GM23338 (cell line): ENCODE measurements at regions not wholly inside any gene's neighbourhood (a gene's known extent, or its start where the extent isn't known, plus 50 kb on each side); places are given as distances from the start of the nearest gene placed in this dataset.

ENCODE experiments used
- ATAC-seq: fragments of 200-7000 bp; cut with Tn5 transposase; 3 replicates; pipeline ENCODE4 v1.9.1; 2020
- DNase-seq: peaks from one replicate; pipeline ENCODE4 v3.0.0-alpha.2; 2015; ENCODE audit warnings: low spot score
- H2AFZ ChIP-seq: fragments of 200-600 bp; sonication (generic); 2 replicates; pipeline ENCODE4 v1.8.0; 2016; ENCODE audit warnings: antibody characterized with exemption, mild to moderate bottlenecking, moderate library complexity
- H3F3A ChIP-seq: fragments of 200-600 bp; sonication (generic); replicated peaks from 2 replicates; pipeline ENCODE4 v1.8.0; 2017; ENCODE audit warnings: antibody characterized with exemption, mixed run types, low read depth
- H3K27ac ChIP-seq: fragments of 200-600 bp; sonication (generic); 2 replicates; pipeline ENCODE4 v1.6.1; 2016; ENCODE audit warnings: low read depth
- H3K27me3 ChIP-seq: fragments of 200-600 bp; sonication (generic); 2 replicates; pipeline ENCODE4 v1.8.0; 2016; ENCODE audit warnings: mild to moderate bottlenecking, mixed run types, moderate library complexity; ENCODE audit not compliant: insufficient read depth
- H3K36me3 ChIP-seq: fragments of 200-600 bp; sonication (generic); 2 replicates; pipeline ENCODE4 v1.8.0; 2016; ENCODE audit warnings: mild to moderate bottlenecking; ENCODE audit not compliant: insufficient read depth
- H3K4me1 ChIP-seq: fragments of 200-600 bp; sonication (generic); 2 replicates; pipeline ENCODE4 v1.8.0; 2016; ENCODE audit warnings: mild to moderate bottlenecking, moderate library complexity; ENCODE audit not compliant: insufficient read depth
- H3K4me2 ChIP-seq: fragments of 200-600 bp; sonication (generic); 2 replicates; pipeline ENCODE4 v1.7.1; 2017; ENCODE audit warnings: mixed run types
- H3K4me3 ChIP-seq: fragments of 200-600 bp; sonication (generic); 2 replicates; pipeline ENCODE4 v1.6.1; 2016; ENCODE audit warnings: mixed run types
- H3K79me2 ChIP-seq: fragments of 200-600 bp; sonication (generic); replicated peaks from 2 replicates; pipeline ENCODE4 v1.8.0; 2017; ENCODE audit warnings: mild to moderate bottlenecking; ENCODE audit not compliant: insufficient read depth
- H3K9me2 ChIP-seq: fragments of 200-600 bp; sonication (generic); 2 replicates; pipeline ENCODE4 v1.8.0; 2017; ENCODE audit not compliant: insufficient read depth
- H4K20me1 ChIP-seq: fragments of 200-600 bp; sonication (generic); replicated peaks from 2 replicates; pipeline ENCODE4 v1.8.0; 2017; ENCODE audit warnings: mild to moderate bottlenecking; ENCODE audit not compliant: insufficient read depth
- H3K27ac Mint-ChIP-seq: 2 replicates; pipeline ENCODE4 v1.8.0; 2020; ENCODE audit warnings: inconsistent platforms, mild to moderate bottlenecking, moderate library complexity, mixed read lengths
- H3K27me3 Mint-ChIP-seq: 3 replicates; pipeline ENCODE4 v1.8.0; 2022; ENCODE audit warnings: low read depth, mild to moderate bottlenecking, moderate library complexity, mixed read lengths, inconsistent platforms; ENCODE audit not compliant: insufficient read depth, poor library complexity
- H3K36me3 Mint-ChIP-seq: 3 replicates; pipeline ENCODE4 v1.8.0; 2021; ENCODE audit warnings: low read depth, mild to moderate bottlenecking, inconsistent platforms, moderate library complexity, mixed read lengths
- H3K4me1 Mint-ChIP-seq: 3 replicates; pipeline ENCODE4 v1.8.0; 2020; ENCODE audit warnings: mild to moderate bottlenecking, inconsistent platforms, mixed read lengths
- H3K4me3 Mint-ChIP-seq: 3 replicates; pipeline ENCODE4 v1.8.0; 2021; ENCODE audit warnings: moderate library complexity, mild to moderate bottlenecking, inconsistent platforms, mixed read lengths
- H3K9me3 Mint-ChIP-seq: 3 replicates; pipeline ENCODE4 v1.8.0; 2020; ENCODE audit warnings: moderate library complexity, mild to moderate bottlenecking, inconsistent platforms, mixed read lengths
- CREB1 ChIP-seq: fragments of 250-450 bp; sonication (Bioruptor Pico); IDR thresholded peaks from 2 replicates; pipeline ENCODE4 v1.5.0; 2020; ENCODE audit warnings: low read depth, mild to moderate bottlenecking, moderate library complexity
- EZH2 ChIP-seq: fragments of 200-600 bp; sonication (generic); IDR thresholded peaks from one replicate; pipeline ENCODE4 v1.8.0; 2017; ENCODE audit warnings: antibody characterized with exemption, mild to moderate bottlenecking, low read depth; ENCODE audit not compliant: unreplicated experiment
- NANOG ChIP-seq: IDR thresholded peaks from 2 replicates; pipeline ENCODE4 v1.6.1; 2016; ENCODE audit warnings: antibody characterized with exemption, borderline replicate concordance
- ZNF114 ChIP-seq: fragments of 250-450 bp; sonication (Bioruptor Pico); IDR thresholded peaks from 2 replicates; pipeline ENCODE4 v1.5.0; 2020; ENCODE audit warnings: mild to moderate bottlenecking, moderate library complexity
- ZNF331 ChIP-seq: fragments of 250-450 bp; sonication (Bioruptor Pico); IDR thresholded peaks from 2 replicates; pipeline ENCODE4 v1.5.0; 2020; ENCODE audit warnings: low read depth, mild to moderate bottlenecking, moderate library complexity
- TF ChIP-seq, protein P1 (sequence below): IDR thresholded peaks from 2 replicates; pipeline ENCODE4 v1.6.1; 2016; ENCODE audit warnings: antibody characterized with exemption
- TF ChIP-seq, protein P2 (sequence below): IDR thresholded peaks from one replicate; pipeline ENCODE4 v1.6.1; 2018; ENCODE audit warnings: antibody characterized with exemption; ENCODE audit not compliant: unreplicated experiment
- TF ChIP-seq, protein P3 (sequence below): fragments of 250-450 bp; sonication (Bioruptor Pico); IDR thresholded peaks from 2 replicates; pipeline ENCODE4 v1.5.0; 2020; ENCODE audit warnings: mild to moderate bottlenecking, moderate library complexity
- TF ChIP-seq, protein P4 (sequence below), 2 experiments: fragments of 200-600 bp in 1 of 2; sonication (generic) in 1 of 2; conservative IDR thresholded peaks; 2 replicates each; pipeline versions ENCODE4 v1.5.1 to v1.6.1; 2016 to 2017; ENCODE audit warnings: antibody characterized with exemption in 2 of 2, low read depth in 2 of 2, mild to moderate bottlenecking in 2 of 2, moderate library complexity in 1 of 2

DNA sequence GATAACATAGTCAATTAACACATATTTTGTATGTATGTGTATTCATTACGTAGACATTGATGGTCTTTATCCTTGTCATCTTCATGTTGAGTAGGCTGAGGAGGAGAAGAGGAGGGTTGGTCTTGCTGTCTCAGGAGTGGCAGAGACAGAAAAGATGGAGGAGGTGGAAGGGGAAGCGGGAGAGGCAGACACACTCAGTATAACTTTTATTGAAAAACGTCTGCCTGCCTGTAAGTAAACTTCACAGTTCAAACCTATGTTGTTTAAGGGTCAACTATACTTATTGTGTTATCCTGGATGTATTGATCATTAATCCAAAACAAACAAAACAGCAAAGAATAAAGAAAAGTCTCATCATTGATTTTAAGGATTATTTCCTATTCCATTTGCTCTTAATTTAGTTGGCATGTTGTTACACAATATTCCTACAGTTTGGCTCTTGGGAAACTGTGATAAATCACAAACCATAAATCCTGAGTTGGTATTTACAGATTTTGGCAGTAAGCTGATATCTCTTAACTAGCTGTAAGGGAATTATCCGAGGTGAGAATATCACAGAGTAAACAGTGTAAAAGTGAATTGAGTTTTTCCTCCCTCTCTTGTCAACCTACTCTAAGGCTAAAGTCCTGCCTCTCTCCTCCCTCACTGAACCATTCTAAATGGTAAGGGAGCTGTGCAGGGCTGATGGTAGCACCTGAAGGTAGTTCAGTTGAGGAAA, 487.2 kb downstream of the SPATA31D1 start:
- peaks cover 2% of the 10 kb centered on the region for H3K27me3 Mint-ChIP-seq
- no peak overlapping the region for H3K4me3 Mint-ChIP-seq
- no peaks in the 10 kb centered on the region for H3K36me3 ChIP-seq
- DNase-seq (no peak), ATAC-seq (no peak)
- no peaks in the 10 kb centered on the region for H3K36me3 Mint-ChIP-seq
- no peak overlapping the region for H3K27ac Mint-ChIP-seq
- H3K27me3 ChIP-seq, result no peaks in the 10 kb centered on the region
- H3F3A ChIP-seq, result no peaks in the 10 kb centered on the region
- no peaks in the 10 kb centered on the region for H3K9me3 Mint-ChIP-seq
- H3K4me1 ChIP-seq, result no peaks in the 10 kb centered on the region
- TF ChIP-seq, protein P1, sequence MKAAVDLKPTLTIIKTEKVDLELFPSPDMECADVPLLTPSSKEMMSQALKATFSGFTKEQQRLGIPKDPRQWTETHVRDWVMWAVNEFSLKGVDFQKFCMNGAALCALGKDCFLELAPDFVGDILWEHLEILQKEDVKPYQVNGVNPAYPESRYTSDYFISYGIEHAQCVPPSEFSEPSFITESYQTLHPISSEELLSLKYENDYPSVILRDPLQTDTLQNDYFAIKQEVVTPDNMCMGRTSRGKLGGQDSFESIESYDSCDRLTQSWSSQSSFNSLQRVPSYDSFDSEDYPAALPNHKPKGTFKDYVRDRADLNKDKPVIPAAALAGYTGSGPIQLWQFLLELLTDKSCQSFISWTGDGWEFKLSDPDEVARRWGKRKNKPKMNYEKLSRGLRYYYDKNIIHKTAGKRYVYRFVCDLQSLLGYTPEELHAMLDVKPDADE, result no peak
- TF ChIP-seq, protein P2, sequence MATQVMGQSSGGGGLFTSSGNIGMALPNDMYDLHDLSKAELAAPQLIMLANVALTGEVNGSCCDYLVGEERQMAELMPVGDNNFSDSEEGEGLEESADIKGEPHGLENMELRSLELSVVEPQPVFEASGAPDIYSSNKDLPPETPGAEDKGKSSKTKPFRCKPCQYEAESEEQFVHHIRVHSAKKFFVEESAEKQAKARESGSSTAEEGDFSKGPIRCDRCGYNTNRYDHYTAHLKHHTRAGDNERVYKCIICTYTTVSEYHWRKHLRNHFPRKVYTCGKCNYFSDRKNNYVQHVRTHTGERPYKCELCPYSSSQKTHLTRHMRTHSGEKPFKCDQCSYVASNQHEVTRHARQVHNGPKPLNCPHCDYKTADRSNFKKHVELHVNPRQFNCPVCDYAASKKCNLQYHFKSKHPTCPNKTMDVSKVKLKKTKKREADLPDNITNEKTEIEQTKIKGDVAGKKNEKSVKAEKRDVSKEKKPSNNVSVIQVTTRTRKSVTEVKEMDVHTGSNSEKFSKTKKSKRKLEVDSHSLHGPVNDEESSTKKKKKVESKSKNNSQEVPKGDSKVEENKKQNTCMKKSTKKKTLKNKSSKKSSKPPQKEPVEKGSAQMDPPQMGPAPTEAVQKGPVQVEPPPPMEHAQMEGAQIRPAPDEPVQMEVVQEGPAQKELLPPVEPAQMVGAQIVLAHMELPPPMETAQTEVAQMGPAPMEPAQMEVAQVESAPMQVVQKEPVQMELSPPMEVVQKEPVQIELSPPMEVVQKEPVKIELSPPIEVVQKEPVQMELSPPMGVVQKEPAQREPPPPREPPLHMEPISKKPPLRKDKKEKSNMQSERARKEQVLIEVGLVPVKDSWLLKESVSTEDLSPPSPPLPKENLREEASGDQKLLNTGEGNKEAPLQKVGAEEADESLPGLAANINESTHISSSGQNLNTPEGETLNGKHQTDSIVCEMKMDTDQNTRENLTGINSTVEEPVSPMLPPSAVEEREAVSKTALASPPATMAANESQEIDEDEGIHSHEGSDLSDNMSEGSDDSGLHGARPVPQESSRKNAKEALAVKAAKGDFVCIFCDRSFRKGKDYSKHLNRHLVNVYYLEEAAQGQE, result no peak
- TF ChIP-seq, protein P3, sequence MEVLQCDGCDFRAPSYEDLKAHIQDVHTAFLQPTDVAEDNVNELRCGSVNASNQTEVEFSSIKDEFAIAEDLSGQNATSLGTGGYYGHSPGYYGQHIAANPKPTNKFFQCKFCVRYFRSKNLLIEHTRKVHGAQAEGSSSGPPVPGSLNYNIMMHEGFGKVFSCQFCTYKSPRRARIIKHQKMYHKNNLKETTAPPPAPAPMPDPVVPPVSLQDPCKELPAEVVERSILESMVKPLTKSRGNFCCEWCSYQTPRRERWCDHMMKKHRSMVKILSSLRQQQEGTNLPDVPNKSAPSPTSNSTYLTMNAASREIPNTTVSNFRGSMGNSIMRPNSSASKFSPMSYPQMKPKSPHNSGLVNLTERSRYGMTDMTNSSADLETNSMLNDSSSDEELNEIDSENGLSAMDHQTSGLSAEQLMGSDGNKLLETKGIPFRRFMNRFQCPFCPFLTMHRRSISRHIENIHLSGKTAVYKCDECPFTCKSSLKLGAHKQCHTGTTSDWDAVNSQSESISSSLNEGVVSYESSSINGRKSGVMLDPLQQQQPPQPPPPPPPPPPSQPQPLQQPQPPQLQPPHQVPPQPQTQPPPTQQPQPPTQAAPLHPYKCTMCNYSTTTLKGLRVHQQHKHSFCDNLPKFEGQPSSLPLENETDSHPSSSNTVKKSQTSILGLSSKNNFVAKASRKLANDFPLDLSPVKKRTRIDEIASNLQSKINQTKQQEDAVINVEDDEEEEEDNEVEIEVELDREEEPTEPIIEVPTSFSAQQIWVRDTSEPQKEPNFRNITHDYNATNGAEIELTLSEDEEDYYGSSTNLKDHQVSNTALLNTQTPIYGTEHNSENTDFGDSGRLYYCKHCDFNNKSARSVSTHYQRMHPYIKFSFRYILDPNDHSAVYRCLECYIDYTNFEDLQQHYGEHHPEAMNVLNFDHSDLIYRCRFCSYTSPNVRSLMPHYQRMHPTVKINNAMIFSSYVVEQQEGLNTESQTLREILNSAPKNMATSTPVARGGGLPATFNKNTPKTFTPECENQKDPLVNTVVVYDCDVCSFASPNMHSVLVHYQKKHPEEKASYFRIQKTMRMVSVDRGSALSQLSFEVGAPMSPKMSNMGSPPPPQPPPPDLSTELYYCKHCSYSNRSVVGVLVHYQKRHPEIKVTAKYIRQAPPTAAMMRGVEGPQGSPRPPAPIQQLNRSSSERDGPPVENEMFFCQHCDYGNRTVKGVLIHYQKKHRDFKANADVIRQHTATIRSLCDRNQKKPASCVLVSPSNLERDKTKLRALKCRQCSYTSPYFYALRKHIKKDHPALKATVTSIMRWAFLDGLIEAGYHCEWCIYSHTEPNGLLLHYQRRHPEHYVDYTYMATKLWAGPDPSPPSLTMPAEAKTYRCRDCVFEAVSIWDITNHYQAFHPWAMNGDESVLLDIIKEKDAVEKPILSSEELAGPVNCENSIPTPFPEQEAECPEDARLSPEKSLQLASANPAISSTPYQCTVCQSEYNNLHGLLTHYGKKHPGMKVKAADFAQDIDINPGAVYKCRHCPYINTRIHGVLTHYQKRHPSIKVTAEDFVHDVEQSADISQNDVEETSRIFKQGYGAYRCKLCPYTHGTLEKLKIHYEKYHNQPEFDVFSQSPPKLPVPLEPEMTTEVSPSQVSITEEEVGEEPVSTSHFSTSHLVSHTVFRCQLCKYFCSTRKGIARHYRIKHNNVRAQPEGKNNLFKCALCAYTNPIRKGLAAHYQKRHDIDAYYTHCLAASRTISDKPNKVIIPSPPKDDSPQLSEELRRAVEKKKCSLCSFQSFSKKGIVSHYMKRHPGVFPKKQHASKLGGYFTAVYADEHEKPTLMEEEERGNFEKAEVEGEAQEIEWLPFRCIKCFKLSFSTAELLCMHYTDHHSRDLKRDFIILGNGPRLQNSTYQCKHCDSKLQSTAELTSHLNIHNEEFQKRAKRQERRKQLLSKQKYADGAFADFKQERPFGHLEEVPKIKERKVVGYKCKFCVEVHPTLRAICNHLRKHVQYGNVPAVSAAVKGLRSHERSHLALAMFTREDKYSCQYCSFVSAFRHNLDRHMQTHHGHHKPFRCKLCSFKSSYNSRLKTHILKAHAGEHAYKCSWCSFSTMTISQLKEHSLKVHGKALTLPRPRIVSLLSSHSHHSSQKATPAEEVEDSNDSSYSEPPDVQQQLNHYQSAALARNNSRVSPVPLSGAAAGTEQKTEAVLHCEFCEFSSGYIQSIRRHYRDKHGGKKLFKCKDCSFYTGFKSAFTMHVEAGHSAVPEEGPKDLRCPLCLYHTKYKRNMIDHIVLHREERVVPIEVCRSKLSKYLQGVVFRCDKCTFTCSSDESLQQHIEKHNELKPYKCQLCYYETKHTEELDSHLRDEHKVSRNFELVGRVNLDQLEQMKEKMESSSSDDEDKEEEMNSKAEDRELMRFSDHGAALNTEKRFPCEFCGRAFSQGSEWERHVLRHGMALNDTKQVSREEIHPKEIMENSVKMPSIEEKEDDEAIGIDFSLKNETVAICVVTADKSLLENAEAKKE (CRISPR knock-in tag), result no peak
- TF ChIP-seq EZH2 (no peak), CREB1 (CRISPR knock-in tag) (no peak), ZNF114 (CRISPR knock-in tag) (no peak), NANOG (no peak), ZNF331 (no peak)
- TF ChIP-seq, protein P4, sequence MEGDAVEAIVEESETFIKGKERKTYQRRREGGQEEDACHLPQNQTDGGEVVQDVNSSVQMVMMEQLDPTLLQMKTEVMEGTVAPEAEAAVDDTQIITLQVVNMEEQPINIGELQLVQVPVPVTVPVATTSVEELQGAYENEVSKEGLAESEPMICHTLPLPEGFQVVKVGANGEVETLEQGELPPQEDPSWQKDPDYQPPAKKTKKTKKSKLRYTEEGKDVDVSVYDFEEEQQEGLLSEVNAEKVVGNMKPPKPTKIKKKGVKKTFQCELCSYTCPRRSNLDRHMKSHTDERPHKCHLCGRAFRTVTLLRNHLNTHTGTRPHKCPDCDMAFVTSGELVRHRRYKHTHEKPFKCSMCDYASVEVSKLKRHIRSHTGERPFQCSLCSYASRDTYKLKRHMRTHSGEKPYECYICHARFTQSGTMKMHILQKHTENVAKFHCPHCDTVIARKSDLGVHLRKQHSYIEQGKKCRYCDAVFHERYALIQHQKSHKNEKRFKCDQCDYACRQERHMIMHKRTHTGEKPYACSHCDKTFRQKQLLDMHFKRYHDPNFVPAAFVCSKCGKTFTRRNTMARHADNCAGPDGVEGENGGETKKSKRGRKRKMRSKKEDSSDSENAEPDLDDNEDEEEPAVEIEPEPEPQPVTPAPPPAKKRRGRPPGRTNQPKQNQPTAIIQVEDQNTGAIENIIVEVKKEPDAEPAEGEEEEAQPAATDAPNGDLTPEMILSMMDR (conservative IDR thresholded peaks at IDR 0.05; ENCODE audit: low read depth in 2 of 2), result no peak
- H4K20me1 ChIP-seq, result no peaks in the 10 kb centered on the region
- no peak overlapping the region for H3K4me3 ChIP-seq
- H3K79me2 ChIP-seq, result no peaks in the 10 kb centered on the region
- no peak overlapping the region for H3K27ac ChIP-seq
- no peak overlapping the region for H2AFZ ChIP-seq
- H3K4me2 ChIP-seq, result no peak overlapping the region
- H3K4me1 Mint-ChIP-seq, result no peaks in the 10 kb centered on the region
- H3K9me2 ChIP-seq, result no peaks in the 10 kb centered on the region; the same call in 1 of the 2 replicates
